ENCODE measurements at regions not wholly inside any gene's neighbourhood (a gene's known extent, or its start where the extent isn't known, plus 50 kb on each side); places are given as distances from the start of the nearest gene placed in this dataset.

DNA sequence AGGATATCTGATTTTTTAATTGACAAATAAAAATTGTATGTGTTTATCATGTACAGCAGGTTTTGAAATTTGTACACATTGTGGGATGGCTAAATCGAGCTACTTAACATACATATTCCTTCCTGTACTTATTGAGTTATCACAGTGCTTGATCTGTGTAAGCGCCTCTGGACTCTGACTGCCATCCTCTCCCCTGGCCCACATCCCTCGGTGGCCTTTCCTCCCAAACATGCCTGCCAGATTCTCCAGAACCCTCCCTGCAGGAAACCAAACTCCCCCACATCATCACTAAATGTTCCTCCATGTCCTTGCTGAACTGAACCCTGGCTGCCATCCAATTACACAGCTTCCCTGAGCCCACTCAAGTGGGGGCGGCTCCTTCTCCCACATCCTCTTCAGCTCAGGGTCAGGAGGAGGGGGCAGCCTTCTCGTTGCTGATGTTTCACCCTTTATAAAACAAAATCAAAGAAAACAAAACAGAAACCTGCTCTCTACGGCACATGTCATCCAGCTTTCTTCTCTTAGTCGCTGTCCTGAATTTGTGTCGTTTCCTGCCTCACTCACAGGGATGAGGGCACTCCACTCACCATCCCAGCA, 97.1 kb upstream of the SPATA13 start:
- TF ChIP-seq POLR2AphosphoS5 (IDR thresholded peaks at IDR 0.05; ENCODE audit: low read depth, low read length) (no peak), POLR2A (IDR thresholded peaks at IDR 0.05; ENCODE audit: low read depth, low read length) (no peak), TAF1 (IDR thresholded peaks at IDR 0.05; ENCODE audit: borderline replicate concordance, low read depth, low read length) (no peak)
